SK-N-SH (cell line): ENCODE measurements at regions not wholly inside any gene's neighbourhood (a gene's known extent, or its start where the extent isn't known, plus 50 kb on each side); places are given as distances from the start of the nearest gene placed in this dataset.

Source experiments
- CTCF ChIA-PET: fragments of 300-600, 350-600 bp; formaldehyde crosslinking; extraction: SDS; loops from one replicate; lab custom pipeline; 2021; lab: Yijun Ruan, JAX
- POLR2A ChIA-PET: fragments of 350-600 bp; sonication (Branson Sonifier 250); formaldehyde crosslinking; extraction: SDS; loops from one replicate; lab custom pipeline; 2020; ENCODE audit warnings: antibody characterized with exemption, inconsistent platforms; lab: Yijun Ruan, JAX
- DNase-seq: peaks from one replicate; pipeline ENCODE4 v3.0.0; 2012
- H2AFZ ChIP-seq: fragments of 200-600 bp; sonication (generic); 2 replicates; pipeline ENCODE4 v1.8.1; 2016; ENCODE audit warnings: antibody characterized with exemption, mild to moderate bottlenecking, low read depth
- H3F3A ChIP-seq: fragments of 200-600 bp; sonication (generic); replicated peaks from 2 replicates; pipeline ENCODE3; 2016; ENCODE audit warnings: antibody characterized with exemption, mild to moderate bottlenecking; ENCODE audit not compliant: insufficient read depth
- H3K27ac ChIP-seq, 2 experiments: fragments of 200-500 bp in 1 of 2; fragments of 200-600 bp in 1 of 2; sonication (Bioruptor generic) in 1 of 2; sonication (generic), shearing (Covaris generic) in 1 of 2; 2 replicates each; pipeline versions ENCODE4 v1.5.1 to v1.6.1; 2014 to 2016; ENCODE audit warnings: low read depth in 2 of 2, inconsistent platforms in 1 of 2, low read length in 1 of 2, mild to moderate bottlenecking in 1 of 2, mixed read lengths in 1 of 2
- H3K27me3 ChIP-seq: fragments of 200-600 bp; sonication (generic), shearing (Covaris generic); 2 replicates; pipeline ENCODE4 v1.6.1; 2016; ENCODE audit warnings: mixed run types; ENCODE audit not compliant: insufficient read depth
- H3K36me3 ChIP-seq, 2 experiments: fragments of 200-500 bp in 1 of 2; fragments of 200-600 bp in 1 of 2; sonication (Bioruptor generic) in 1 of 2; sonication (generic) in 1 of 2; replicated peaks in 1 of 2; 2 replicates each; pipeline versions ENCODE3 to v1.5.1; 2014 to 2016; ENCODE audit warnings: low read length in 1 of 2, mild to moderate bottlenecking in 1 of 2; ENCODE audit not compliant: insufficient read depth in 2 of 2, control insufficient read depth in 1 of 2
- H3K4me1 ChIP-seq, 2 experiments: fragments of 200-500 bp in 1 of 2; fragments of 200-600 bp in 1 of 2; sonication (Bioruptor generic) in 1 of 2; sonication (generic), shearing (Covaris generic) in 1 of 2; 2 replicates each; pipeline versions ENCODE4 v1.5.1 to v1.6.1; 2014 to 2016; ENCODE audit warnings: low read depth in 1 of 2, low read length in 1 of 2, mixed run types in 1 of 2; ENCODE audit not compliant: insufficient read depth in 2 of 2, control insufficient read depth in 1 of 2
- H3K4me2 ChIP-seq: fragments of 200-600 bp; sonication (generic), shearing (Covaris generic); 2 replicates; pipeline ENCODE4 v1.6.1; 2017; ENCODE audit warnings: mixed run types
- H3K4me3 ChIP-seq, 2 experiments: fragments of 200-500 bp in 1 of 2; fragments of 200-600 bp in 1 of 2; sonication (Bioruptor generic) in 1 of 2; sonication (generic), shearing (Covaris generic) in 1 of 2; 2 replicates each; pipeline versions ENCODE4 v1.5.1 to v1.8.1; 2014 to 2016; ENCODE audit warnings: low read depth in 2 of 2, inconsistent platforms in 1 of 2, low read length in 1 of 2, mild to moderate bottlenecking in 1 of 2, mixed read lengths in 1 of 2, moderate library complexity in 1 of 2
- H3K79me2 ChIP-seq: fragments of 200-600 bp; sonication (generic); 2 replicates; pipeline ENCODE4 v1.8.1; 2017; ENCODE audit warnings: mild to moderate bottlenecking; ENCODE audit not compliant: insufficient read depth
- H3K9ac ChIP-seq: fragments of 200-600 bp; sonication (generic); 2 replicates; pipeline ENCODE4 v1.6.1; 2017; ENCODE audit warnings: mixed run types
- H3K9me2 ChIP-seq: fragments of 200-600 bp; sonication (generic); 2 replicates; pipeline ENCODE4 v1.6.1; 2017; ENCODE audit warnings: mixed run types
- H3K9me3 ChIP-seq: fragments of 200-600 bp; sonication (generic); 2 replicates; pipeline ENCODE4 v1.6.1; 2017; ENCODE audit warnings: mixed run types, mild to moderate bottlenecking, moderate library complexity
- H4K20me1 ChIP-seq: fragments of 200-600 bp; sonication (generic); 2 replicates; pipeline ENCODE4 v1.6.1; 2017; ENCODE audit warnings: mild to moderate bottlenecking, mixed run types; ENCODE audit not compliant: insufficient read depth
- CTCF ChIP-seq: fragments of 200-600 bp; sonication (generic); IDR thresholded peaks from 2 replicates; pipeline ENCODE4 v1.6.1; 2017; ENCODE audit warnings: antibody characterized with exemption, mild to moderate bottlenecking, moderate library complexity
- FOXJ3 ChIP-seq: sonication (generic); formaldehyde crosslinking; IDR thresholded peaks from 2 replicates; pipeline ENCODE4 v1.5.1; 2020; ENCODE audit warnings: mild to moderate bottlenecking, missing genetic modification reagents
- FOXM1 ChIP-seq: IDR thresholded peaks from 2 replicates; pipeline ENCODE4 v1.4.0; 2012; ENCODE audit warnings: low read depth, mild to moderate bottlenecking
- GATA2 ChIP-seq: sonication (generic); formaldehyde crosslinking; IDR thresholded peaks from 2 replicates; pipeline ENCODE4 v1.5.0; 2020; ENCODE audit warnings: mild to moderate bottlenecking, missing genetic modification reagents
- JUND ChIP-seq: IDR thresholded peaks from 2 replicates; pipeline ENCODE4 v1.4.0; 2012
- MAX ChIP-seq: IDR thresholded peaks from 2 replicates; pipeline ENCODE4 v1.4.0; 2012; ENCODE audit warnings: low read depth
- MEF2A ChIP-seq: IDR thresholded peaks from 2 replicates; pipeline ENCODE4 v1.4.0; 2012; ENCODE audit warnings: low read depth, borderline replicate concordance
- PBX3 ChIP-seq: IDR thresholded peaks from 2 replicates; pipeline ENCODE4; 2012
- RAD21 ChIP-seq: IDR thresholded peaks from 2 replicates; pipeline ENCODE4 v1.6.1; 2012; ENCODE audit warnings: mild to moderate bottlenecking, low read length
- REST ChIP-seq: IDR thresholded peaks from 2 replicates; pipeline ENCODE4 v1.6.1; 2012; ENCODE audit warnings: mild to moderate bottlenecking, low read depth, low read length, moderate library complexity
- RXRA ChIP-seq: IDR thresholded peaks from 2 replicates; pipeline ENCODE4 v1.4.0; 2012; ENCODE audit warnings: low read depth, mild to moderate bottlenecking, borderline replicate concordance
- SMC3 ChIP-seq: IDR thresholded peaks from 2 replicates; pipeline ENCODE4 v1.6.1; 2012; ENCODE audit warnings: low read depth, low read length, improper control_type of control experiment
- TAF1 ChIP-seq: IDR thresholded peaks from 2 replicates; pipeline ENCODE4 v1.6.1; 2012; ENCODE audit warnings: low read depth, mild to moderate bottlenecking, low read length, moderate library complexity, borderline replicate concordance
- WGBS: methylation state at CpG from one replicate; pipeline ENCODE4 v1.1.6; 2017; ENCODE audit warnings: low lambda C conversion rate; 5-methylcytosine and 5-hydroxymethylcytosine counted together

- H3K27ac ChIP-seq, result no peak overlapping the region
- no peaks in the 10 kb centered on the region for H3K9me2 ChIP-seq
- H3K9me3 ChIP-seq, result no peaks in the 10 kb centered on the region
- TF ChIP-seq FOXJ3 (CRISPR knock-in tag) (no peak), JUND (no peak), RXRA (no peak), TAF1 (no peak), CTCF (no peak), FOXM1 (no peak), PBX3 (no peak), SMC3 (no peak), MEF2A (no peak), REST (no peak), GATA2 (CRISPR knock-in tag) (no peak), RAD21 (no peak), MAX (no peak)
- no peak overlapping the region for H3K9ac ChIP-seq
- ChIA-PET POLR2A (no interaction called here), CTCF (interaction anchor here (1.3 kb wide), 1 partner anchor 8 kb away, joined by 3 read pairs; no protein-coding TSS in a partner anchor)
- no peaks in the 10 kb centered on the region for H3K79me2 ChIP-seq
- no peak overlapping the region for H3K4me3 ChIP-seq
- WGBS, result 57% methylated on average over 1 of the region's 1 CpG
- H3K27me3 ChIP-seq, result no peaks in the 10 kb centered on the region
- H3K4me2 ChIP-seq, result no peak overlapping the region
- no peak for DNase-seq
- H2AFZ ChIP-seq, result no peak overlapping the region
- H3K4me1 ChIP-seq, result no peaks in the 10 kb centered on the region; a peak in 2 of 4 replicates
- no peaks in the 10 kb centered on the region for H4K20me1 ChIP-seq
- peaks cover 4% of the 10 kb centered on the region for H3F3A ChIP-seq
- no peaks in the 10 kb centered on the region for H3K36me3 ChIP-seq
These were observed 95.4 kb upstream of the SLCO6A1 start for GRCh38 chr5:102594192-102594591.
